GM23338 (cell line): ENCODE measurements at regions not wholly inside any gene's neighbourhood (a gene's known extent, or its start where the extent isn't known, plus 50 kb on each side); places are given as distances from the start of the nearest gene placed in this dataset.

Experiments
- EZH2 ChIP-seq: fragments of 200-600 bp; sonication (generic); IDR thresholded peaks from one replicate; pipeline ENCODE4 v1.8.0; 2017; ENCODE audit warnings: antibody characterized with exemption, mild to moderate bottlenecking, low read depth; ENCODE audit not compliant: unreplicated experiment
- EZH2phosphoT487 ChIP-seq: fragments of 200-600 bp; sonication (generic); IDR thresholded peaks from one replicate; pipeline ENCODE4 v1.8.1; 2018; ENCODE audit warnings: antibody characterized with exemption; ENCODE audit not compliant: unreplicated experiment
- POLR2AphosphoS5 ChIP-seq: IDR thresholded peaks from 2 replicates; pipeline ENCODE4 v1.6.1; 2016; ENCODE audit warnings: antibody characterized with exemption, low read depth
- STAT1 ChIP-seq: IDR thresholded peaks from one replicate; pipeline ENCODE4 v1.6.1; 2016; ENCODE audit warnings: antibody characterized with exemption; ENCODE audit not compliant: unreplicated experiment
- ZNF114 ChIP-seq: fragments of 250-450 bp; sonication (Bioruptor Pico); IDR thresholded peaks from 2 replicates; pipeline ENCODE4 v1.5.0; 2020; ENCODE audit warnings: mild to moderate bottlenecking, moderate library complexity
- ZNF331 ChIP-seq: fragments of 250-450 bp; sonication (Bioruptor Pico); IDR thresholded peaks from 2 replicates; pipeline ENCODE4 v1.5.0; 2020; ENCODE audit warnings: low read depth, mild to moderate bottlenecking, moderate library complexity
- TF ChIP-seq, protein P1 (sequence below), 2 experiments: fragments of 200-600 bp in 1 of 2; sonication (generic) in 1 of 2; conservative IDR thresholded peaks; 2 replicates each; pipeline versions ENCODE4 v1.5.1 to v1.6.1; 2016 to 2017; ENCODE audit warnings: antibody characterized with exemption in 2 of 2, low read depth in 2 of 2, mild to moderate bottlenecking in 2 of 2, moderate library complexity in 1 of 2
- TF ChIP-seq, protein P2 (sequence below): IDR thresholded peaks from 2 replicates; pipeline ENCODE4 v1.6.1; 2016; ENCODE audit warnings: antibody characterized with exemption
- TF ChIP-seq, protein P3 (sequence below): IDR thresholded peaks from one replicate; pipeline ENCODE4 v1.6.1; 2018; ENCODE audit warnings: antibody characterized with exemption; ENCODE audit not compliant: unreplicated experiment

DNA sequence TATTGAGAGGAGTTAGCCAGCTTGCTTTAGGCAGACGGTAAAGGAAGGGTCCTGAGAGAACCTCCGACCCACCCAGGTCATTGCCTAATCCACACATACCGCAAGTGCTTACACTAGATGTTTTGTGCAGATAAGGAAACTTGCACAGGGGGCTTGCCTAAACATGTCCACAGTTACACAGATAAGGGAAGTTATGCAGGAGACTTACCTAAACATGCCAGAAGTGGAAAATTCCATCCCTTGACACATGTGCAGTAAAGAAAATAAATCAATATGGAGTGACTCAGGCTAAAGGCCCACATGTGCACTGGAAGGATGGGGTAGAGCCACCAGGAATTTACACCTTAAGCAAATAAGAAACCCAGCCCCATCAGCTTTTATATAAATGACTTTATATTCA lies 232.8 kb upstream of the HDX start:
- TF ChIP-seq, protein P1, sequence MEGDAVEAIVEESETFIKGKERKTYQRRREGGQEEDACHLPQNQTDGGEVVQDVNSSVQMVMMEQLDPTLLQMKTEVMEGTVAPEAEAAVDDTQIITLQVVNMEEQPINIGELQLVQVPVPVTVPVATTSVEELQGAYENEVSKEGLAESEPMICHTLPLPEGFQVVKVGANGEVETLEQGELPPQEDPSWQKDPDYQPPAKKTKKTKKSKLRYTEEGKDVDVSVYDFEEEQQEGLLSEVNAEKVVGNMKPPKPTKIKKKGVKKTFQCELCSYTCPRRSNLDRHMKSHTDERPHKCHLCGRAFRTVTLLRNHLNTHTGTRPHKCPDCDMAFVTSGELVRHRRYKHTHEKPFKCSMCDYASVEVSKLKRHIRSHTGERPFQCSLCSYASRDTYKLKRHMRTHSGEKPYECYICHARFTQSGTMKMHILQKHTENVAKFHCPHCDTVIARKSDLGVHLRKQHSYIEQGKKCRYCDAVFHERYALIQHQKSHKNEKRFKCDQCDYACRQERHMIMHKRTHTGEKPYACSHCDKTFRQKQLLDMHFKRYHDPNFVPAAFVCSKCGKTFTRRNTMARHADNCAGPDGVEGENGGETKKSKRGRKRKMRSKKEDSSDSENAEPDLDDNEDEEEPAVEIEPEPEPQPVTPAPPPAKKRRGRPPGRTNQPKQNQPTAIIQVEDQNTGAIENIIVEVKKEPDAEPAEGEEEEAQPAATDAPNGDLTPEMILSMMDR (conservative IDR thresholded peaks at IDR 0.05; ENCODE audit: low read depth in 2 of 2), result no peak
- TF ChIP-seq EZH2 (no peak), EZH2phosphoT487 (no peak), POLR2AphosphoS5 (no peak), ZNF114 (no peak), ZNF331 (CRISPR knock-in tag) (no peak), STAT1 (no peak)
- TF ChIP-seq, protein P2, sequence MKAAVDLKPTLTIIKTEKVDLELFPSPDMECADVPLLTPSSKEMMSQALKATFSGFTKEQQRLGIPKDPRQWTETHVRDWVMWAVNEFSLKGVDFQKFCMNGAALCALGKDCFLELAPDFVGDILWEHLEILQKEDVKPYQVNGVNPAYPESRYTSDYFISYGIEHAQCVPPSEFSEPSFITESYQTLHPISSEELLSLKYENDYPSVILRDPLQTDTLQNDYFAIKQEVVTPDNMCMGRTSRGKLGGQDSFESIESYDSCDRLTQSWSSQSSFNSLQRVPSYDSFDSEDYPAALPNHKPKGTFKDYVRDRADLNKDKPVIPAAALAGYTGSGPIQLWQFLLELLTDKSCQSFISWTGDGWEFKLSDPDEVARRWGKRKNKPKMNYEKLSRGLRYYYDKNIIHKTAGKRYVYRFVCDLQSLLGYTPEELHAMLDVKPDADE, result no peak
- TF ChIP-seq, protein P3, sequence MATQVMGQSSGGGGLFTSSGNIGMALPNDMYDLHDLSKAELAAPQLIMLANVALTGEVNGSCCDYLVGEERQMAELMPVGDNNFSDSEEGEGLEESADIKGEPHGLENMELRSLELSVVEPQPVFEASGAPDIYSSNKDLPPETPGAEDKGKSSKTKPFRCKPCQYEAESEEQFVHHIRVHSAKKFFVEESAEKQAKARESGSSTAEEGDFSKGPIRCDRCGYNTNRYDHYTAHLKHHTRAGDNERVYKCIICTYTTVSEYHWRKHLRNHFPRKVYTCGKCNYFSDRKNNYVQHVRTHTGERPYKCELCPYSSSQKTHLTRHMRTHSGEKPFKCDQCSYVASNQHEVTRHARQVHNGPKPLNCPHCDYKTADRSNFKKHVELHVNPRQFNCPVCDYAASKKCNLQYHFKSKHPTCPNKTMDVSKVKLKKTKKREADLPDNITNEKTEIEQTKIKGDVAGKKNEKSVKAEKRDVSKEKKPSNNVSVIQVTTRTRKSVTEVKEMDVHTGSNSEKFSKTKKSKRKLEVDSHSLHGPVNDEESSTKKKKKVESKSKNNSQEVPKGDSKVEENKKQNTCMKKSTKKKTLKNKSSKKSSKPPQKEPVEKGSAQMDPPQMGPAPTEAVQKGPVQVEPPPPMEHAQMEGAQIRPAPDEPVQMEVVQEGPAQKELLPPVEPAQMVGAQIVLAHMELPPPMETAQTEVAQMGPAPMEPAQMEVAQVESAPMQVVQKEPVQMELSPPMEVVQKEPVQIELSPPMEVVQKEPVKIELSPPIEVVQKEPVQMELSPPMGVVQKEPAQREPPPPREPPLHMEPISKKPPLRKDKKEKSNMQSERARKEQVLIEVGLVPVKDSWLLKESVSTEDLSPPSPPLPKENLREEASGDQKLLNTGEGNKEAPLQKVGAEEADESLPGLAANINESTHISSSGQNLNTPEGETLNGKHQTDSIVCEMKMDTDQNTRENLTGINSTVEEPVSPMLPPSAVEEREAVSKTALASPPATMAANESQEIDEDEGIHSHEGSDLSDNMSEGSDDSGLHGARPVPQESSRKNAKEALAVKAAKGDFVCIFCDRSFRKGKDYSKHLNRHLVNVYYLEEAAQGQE, result no peak
